GM12865 (cell line): ENCODE measurements at regions not wholly inside any gene's neighbourhood (a gene's known extent, or its start where the extent isn't known, plus 50 kb on each side); places are given as distances from the start of the nearest gene placed in this dataset.

Experiments
- DNase-seq: peaks from one replicate; pipeline ENCODE4 v3.0.0; 2010; ENCODE audit warnings: low read depth
- H3K4me3 ChIP-seq: 2 replicates; pipeline ENCODE4 v1.5.1; 2011; ENCODE audit warnings: mild to moderate bottlenecking, low read depth, low read length, control low read depth
- TF ChIP-seq, protein P1 (sequence below): IDR thresholded peaks from 2 replicates; pipeline ENCODE4 v1.5.1; 2011; ENCODE audit warnings: low read length, control low read depth, low read depth, inconsistent platforms; ENCODE audit not compliant: insufficient read depth; ENCODE audit errors: missing control alignments

DNA sequence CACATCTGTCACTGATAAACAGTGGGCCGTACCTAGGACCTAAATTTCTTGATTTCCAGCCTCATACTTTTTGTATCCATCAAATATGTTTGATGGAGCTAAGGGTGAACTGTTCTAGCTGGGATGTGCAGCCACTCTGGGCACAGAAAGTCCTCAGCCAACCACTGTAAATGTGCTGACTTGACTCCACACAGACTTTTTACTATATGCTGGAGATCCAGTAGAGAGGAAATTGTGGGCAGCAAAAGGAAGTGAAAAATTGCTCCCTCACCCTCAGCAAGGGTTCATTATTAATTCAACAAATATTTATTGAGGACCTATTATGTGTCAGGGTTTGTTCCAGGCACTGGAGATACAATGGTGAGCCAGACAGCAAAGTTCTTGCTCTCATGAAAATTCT, 54.2 kb upstream of the AMPD3 start:
- DNase-seq, result no peak

DNA sequence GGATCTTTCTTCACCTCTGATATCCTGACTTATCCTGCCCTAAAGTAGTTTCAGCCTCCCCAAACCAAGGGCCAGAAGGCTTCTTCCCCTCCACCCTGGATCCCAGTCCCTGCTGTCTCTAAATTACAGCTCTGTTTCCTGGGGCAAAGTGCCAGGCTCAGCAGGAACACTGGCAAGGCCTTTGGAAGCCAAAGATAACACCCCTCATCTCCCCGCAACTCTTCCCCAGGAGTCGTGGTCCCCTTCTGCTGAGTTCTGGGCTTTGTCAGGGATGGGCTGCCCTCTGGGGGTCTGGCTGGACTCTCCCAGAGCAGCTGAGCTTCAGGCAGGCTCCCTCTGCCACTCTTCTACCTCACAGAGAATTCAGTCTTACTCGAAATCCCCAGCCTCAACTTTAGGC, 53.8 kb upstream of the AMPD3 start:
- TF ChIP-seq, protein P1, sequence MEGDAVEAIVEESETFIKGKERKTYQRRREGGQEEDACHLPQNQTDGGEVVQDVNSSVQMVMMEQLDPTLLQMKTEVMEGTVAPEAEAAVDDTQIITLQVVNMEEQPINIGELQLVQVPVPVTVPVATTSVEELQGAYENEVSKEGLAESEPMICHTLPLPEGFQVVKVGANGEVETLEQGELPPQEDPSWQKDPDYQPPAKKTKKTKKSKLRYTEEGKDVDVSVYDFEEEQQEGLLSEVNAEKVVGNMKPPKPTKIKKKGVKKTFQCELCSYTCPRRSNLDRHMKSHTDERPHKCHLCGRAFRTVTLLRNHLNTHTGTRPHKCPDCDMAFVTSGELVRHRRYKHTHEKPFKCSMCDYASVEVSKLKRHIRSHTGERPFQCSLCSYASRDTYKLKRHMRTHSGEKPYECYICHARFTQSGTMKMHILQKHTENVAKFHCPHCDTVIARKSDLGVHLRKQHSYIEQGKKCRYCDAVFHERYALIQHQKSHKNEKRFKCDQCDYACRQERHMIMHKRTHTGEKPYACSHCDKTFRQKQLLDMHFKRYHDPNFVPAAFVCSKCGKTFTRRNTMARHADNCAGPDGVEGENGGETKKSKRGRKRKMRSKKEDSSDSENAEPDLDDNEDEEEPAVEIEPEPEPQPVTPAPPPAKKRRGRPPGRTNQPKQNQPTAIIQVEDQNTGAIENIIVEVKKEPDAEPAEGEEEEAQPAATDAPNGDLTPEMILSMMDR, result no peak
- no peak overlapping the region for H3K4me3 ChIP-seq
- no peak for DNase-seq

More for the DNA sequence above, 54.2 kb upstream of the AMPD3 start:
- H3K4me3 ChIP-seq, result no peak overlapping the region
- TF ChIP-seq, protein P1, result no peak

DNA sequence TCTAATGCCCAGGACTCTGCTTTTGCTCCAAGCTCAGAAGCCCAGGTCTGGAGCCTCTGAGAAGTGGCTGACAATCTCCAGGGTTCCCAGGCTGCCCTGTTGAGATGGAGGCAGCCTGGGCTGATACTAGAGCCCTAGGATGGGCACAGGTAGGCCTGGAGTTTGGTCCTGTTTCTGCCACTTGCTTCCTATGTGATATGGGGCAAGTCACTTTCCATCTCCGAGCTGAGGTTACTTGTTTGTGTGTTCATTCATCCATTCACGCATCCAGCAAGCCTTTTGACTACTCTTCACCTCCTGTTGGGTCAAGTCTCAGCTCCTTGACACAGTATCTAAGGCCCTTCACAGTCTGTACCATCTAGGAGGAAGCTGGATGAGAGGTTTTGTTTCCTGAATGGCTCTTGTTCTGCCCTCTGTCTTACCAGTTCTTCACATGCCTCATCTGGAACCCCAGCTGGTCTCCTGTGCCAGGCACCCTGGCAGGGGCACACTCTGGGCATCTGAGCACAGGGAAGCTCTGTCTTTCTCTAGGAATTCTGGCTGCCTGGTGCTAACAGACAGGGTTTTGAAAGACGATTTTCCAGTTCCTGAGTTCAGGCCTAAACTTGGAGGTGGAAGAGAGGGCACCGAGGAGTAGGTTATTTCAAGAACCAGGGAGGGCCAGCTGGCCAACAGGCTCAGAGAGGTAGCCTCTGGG, 53.2 kb upstream of the AMPD3 start:
- no peak for DNase-seq
- no peak overlapping the region for H3K4me3 ChIP-seq
- TF ChIP-seq, protein P1, result no peak
